Lung (tissue), 11 donors: ENCODE measurements at regions not wholly inside any gene's neighbourhood (a gene's known extent, or its start where the extent isn't known, plus 50 kb on each side); places are given as distances from the start of the nearest gene placed in this dataset.

Experiments used
- ATAC-seq: fragments of 200-7000 bp; cut with Tn5 transposase; one replicate; pipeline ENCODE4 v1.9.1; 2020; ENCODE audit warnings: moderate number of reproducible peaks; ENCODE audit not compliant: insufficient read depth, low FRiP score
- DNase-seq, 3 donors: peaks; one replicate each; pipeline ENCODE4 v3.0.0-alpha.2; 2013 to 2017
- H3K27ac ChIP-seq, 2 donors: one replicate each; pipeline ENCODE4 v1.5.1; 2013; ENCODE audit warnings: mild to moderate bottlenecking in 2 of 2, moderate library complexity in 2 of 2, control low read depth in 1 of 2, inconsistent platforms in 1 of 2, low read depth in 1 of 2, low read length in 1 of 2
- H3K27me3 ChIP-seq, 3 donors: one replicate each; pipeline ENCODE4 v1.5.1; 2013; ENCODE audit warnings: low read length in 2 of 3; ENCODE audit not compliant: control insufficient read depth in 3 of 3, insufficient read depth in 3 of 3
- H3K36me3 ChIP-seq, 4 donors: one replicate each; pipeline ENCODE4 v1.5.1; 2013; ENCODE audit warnings: low read length in 4 of 4, mild to moderate bottlenecking in 1 of 4, moderate library complexity in 1 of 4; ENCODE audit not compliant: control insufficient read depth in 4 of 4, insufficient read depth in 4 of 4
- H3K4me1 ChIP-seq, 5 donors: one replicate each; pipeline ENCODE4 v1.5.1; 2013; ENCODE audit warnings: low read length in 5 of 5, mild to moderate bottlenecking in 2 of 5, moderate library complexity in 1 of 5; ENCODE audit not compliant: control insufficient read depth in 5 of 5, insufficient read depth in 5 of 5
- H3K4me3 ChIP-seq: one replicate; pipeline ENCODE4 v1.5.1; 2013; ENCODE audit warnings: mild to moderate bottlenecking, control low read depth, moderate library complexity
- H3K9ac ChIP-seq, 2 donors: one replicate each; pipeline ENCODE4 v1.5.1; 2013; ENCODE audit warnings: low read length in 2 of 2, control low read depth in 1 of 2; ENCODE audit not compliant: insufficient read depth in 1 of 2
- H3K9me3 ChIP-seq, 4 donors: one replicate each; pipeline ENCODE4 v1.5.1; 2013; ENCODE audit warnings: low read length in 3 of 4, mild to moderate bottlenecking in 1 of 4, moderate library complexity in 1 of 4; ENCODE audit not compliant: control insufficient read depth in 4 of 4, insufficient read depth in 3 of 4
- WGBS, 2 donors: extraction: QIAGEN DNeasy Blood & Tissue Kit; methylation state at CpG; one replicate each; pipeline ENCODE4 v1.1.7; 2013; 5-methylcytosine and 5-hydroxymethylcytosine counted together
- TF ChIP-seq, protein P1 (sequence below): IDR thresholded peaks from 2 replicates; pipeline ENCODE4 v1.5.1; 2012; ENCODE audit warnings: mild to moderate bottlenecking; ENCODE audit errors: control extremely low read depth, extremely low read depth
- donor health status: control.
- donor health status: control.
- donor health status: Bipolar disorder and iron deficiency.
- donor health status: healthy.
- donor health status: DM: yes; HTN: yes; CAD: no.

DNA sequence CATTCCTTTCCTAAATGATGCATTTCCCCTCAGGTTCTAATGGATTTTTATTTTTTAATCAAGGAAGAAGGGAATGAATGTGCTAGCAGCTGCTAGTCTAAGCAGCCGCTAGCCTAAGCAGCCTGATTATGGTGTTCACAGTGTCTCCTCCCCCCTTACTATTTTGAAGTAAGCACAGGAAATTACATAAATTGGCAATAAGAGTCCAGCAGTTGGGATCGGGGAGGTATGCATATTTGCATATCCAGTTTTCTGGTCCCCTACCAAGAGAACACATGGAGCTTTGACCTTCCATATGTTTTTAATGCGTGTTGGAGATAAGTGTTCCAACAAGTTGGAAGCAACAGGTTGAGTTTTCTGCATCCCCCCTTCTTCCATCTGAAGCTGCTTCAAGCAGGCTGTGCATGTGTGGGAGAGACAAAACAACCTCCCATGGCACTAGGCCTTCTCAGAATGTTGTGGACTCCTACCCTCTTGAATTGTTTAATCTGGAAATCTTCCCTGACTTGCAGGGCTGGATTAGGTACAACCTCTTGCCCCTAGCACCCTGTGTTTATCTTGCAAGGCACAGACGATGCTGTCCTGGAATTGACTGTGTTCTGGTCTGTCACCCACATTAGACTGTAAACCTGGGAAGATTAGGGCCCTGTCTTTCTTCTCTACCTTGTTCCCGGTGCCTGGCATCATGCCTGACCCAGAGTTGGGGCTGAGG, 124.8 kb upstream of the LRIG1 start:
- no peak overlapping the region for H3K9ac ChIP-seq
- WGBS, 2 donors: 45 to 56% methylated on average over 5 of the region's 5 CpGs

DNA sequence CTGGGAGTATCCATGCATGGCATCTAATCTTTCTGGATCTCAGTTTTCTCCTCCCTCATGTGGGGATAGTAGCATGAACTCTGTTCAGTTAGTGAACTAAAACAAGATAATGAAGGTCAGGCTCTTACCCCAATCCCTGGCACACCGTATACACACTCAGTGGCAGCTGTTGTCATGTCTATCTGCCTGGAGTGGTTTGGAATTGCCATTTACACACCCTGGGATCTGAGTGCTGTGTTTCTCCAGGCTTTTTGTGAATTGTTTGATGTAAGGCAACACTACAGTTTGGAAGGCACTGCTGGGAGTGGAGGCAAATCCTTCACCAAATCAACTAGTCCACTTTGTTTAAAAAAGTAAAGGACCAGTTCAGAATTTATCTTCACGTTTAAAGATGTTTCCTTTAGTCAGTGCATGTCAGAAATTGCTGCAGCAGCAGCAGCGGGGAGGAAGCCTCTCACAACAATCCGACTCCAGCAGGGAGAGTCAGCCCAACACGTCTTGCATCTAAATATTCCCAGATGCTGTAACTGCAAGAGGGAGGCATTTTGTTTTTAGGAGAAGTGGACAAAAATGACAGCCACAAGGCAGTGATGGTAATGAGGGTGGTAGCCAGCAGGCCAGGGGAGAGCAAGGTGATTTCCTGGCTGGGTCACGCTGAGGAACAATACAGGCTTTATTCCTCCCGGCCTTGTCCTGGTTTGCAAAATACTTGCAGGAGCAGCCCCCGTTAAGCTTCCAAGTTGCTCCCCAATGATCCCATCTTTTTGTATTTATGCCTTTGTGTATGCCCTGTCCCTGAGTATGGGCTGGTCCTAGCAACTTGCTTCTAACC, 128.5 kb upstream of the LRIG1 start:
- H3K9ac ChIP-seq: no peak overlapping the region
- H3K9me3 ChIP-seq: peaks cover 0 to 3% (median 0%) of the 10 kb centered on the region in 4 donors
- peaks cover 0 to 4% (median 0%) of the 10 kb centered on the region in 5 donors for H3K4me1 ChIP-seq
- 79 to 86% methylated on average over 8 of the region's 8 CpGs for WGBS, 2 donors
- H3K4me3 ChIP-seq: no peak overlapping the region
- H3K27ac ChIP-seq: no peak overlapping the region
- TF ChIP-seq, protein P1, sequence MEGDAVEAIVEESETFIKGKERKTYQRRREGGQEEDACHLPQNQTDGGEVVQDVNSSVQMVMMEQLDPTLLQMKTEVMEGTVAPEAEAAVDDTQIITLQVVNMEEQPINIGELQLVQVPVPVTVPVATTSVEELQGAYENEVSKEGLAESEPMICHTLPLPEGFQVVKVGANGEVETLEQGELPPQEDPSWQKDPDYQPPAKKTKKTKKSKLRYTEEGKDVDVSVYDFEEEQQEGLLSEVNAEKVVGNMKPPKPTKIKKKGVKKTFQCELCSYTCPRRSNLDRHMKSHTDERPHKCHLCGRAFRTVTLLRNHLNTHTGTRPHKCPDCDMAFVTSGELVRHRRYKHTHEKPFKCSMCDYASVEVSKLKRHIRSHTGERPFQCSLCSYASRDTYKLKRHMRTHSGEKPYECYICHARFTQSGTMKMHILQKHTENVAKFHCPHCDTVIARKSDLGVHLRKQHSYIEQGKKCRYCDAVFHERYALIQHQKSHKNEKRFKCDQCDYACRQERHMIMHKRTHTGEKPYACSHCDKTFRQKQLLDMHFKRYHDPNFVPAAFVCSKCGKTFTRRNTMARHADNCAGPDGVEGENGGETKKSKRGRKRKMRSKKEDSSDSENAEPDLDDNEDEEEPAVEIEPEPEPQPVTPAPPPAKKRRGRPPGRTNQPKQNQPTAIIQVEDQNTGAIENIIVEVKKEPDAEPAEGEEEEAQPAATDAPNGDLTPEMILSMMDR: no peak
- DNase-seq (peak in 1 of 3 donors; percentile 26), ATAC-seq (no peak)
- no peaks in the 10 kb centered on the region for H3K27me3 ChIP-seq
- H3K36me3 ChIP-seq: no peaks in the 10 kb centered on the region

More for the DNA sequence above, 124.8 kb upstream of the LRIG1 start:
- TF ChIP-seq, protein P1: no peak
- DNase-seq (peak in 2 of 3 donors; percentile 27 to 41), ATAC-seq (no peak)
- Histone ChIP-seq H3K4me3 (no peak overlapping the region), H3K27ac (peak overlapping the region in 1 of 2 donors; percentile 29), H3K36me3 (no peaks in the 10 kb centered on the region), H3K9me3 (peaks cover 0 to 3% (median 0%) of the 10 kb centered on the region in 4 donors), H3K27me3 (no peaks in the 10 kb centered on the region), H3K4me1 (peaks cover 0 to 4% (median 0%) of the 10 kb centered on the region in 5 donors)

DNA sequence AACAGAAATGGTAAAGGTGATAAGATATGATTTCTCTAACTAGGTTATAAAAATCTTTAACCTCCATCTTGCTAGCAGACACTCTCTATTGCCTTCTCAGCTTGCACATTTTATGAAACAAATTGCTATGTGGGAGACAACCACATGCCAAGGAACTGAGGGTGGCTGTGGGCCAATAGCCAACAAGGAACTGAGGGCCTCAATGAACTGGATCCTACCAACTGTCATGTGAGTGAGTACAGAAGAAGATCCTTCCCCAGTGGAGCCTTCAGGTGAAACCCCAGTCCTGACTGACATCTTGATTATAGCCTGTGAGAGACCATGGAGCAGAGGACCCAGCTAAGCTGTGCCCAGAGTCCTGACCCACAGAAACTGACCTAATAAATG, 129.2 kb upstream of the LRIG1 start:
- no peak for DNase-seq
- Histone ChIP-seq H3K4me1 (peaks cover 0 to 4% (median 0%) of the 10 kb centered on the region in 5 donors), H3K27ac (no peak overlapping the region), H3K4me3 (no peak overlapping the region), H3K9me3 (peaks cover 0 to 3% (median 0%) of the 10 kb centered on the region in 4 donors), H3K27me3 (no peaks in the 10 kb centered on the region), H3K9ac (no peak overlapping the region), H3K36me3 (no peaks in the 10 kb centered on the region)
- TF ChIP-seq, protein P1: no peak
- no peak for ATAC-seq
